ENCODE measurements at regions not wholly inside any gene's neighbourhood (a gene's known extent, or its start where the extent isn't known, plus 50 kb on each side); places are given as distances from the start of the nearest gene placed in this dataset.

GRCh38 chr16:14366974-14367707 lies 262.9 kb downstream of the PARN start:
- Mint-ChIP-seq H3K4me3 (ENCODE audit: unreplicated experiment) (no peak overlapping the region), H3K27me3 (ENCODE audit: unreplicated experiment) (peaks cover 3% of the 10 kb centered on the region), H3K27ac (ENCODE audit: unreplicated experiment) (no peak overlapping the region), H3K9me3 (ENCODE audit: unreplicated experiment) (no peaks in the 10 kb centered on the region), H3K36me3 (ENCODE audit: unreplicated experiment) (no peaks in the 10 kb centered on the region), H3K4me1 (ENCODE audit: low read depth, unreplicated experiment) (no peaks in the 10 kb centered on the region)
- no peak for TF ChIP-seq CTCF (IDR thresholded peaks at IDR 0.05; ENCODE audit: partially characterized antibody, unreplicated experiment)
- DNase-seq: no peak

- Mint-ChIP-seq H3K4me3 (ENCODE audit: unreplicated experiment) (no peak overlapping the region), H3K4me1 (ENCODE audit: low read depth, unreplicated experiment) (no peaks in the 10 kb centered on the region), H3K27ac (ENCODE audit: unreplicated experiment) (no peak overlapping the region), H3K27me3 (ENCODE audit: unreplicated experiment) (peaks cover 3% of the 10 kb centered on the region), H3K36me3 (ENCODE audit: unreplicated experiment) (no peaks in the 10 kb centered on the region), H3K9me3 (ENCODE audit: unreplicated experiment) (no peaks in the 10 kb centered on the region)
- no peak for DNase-seq
- TF ChIP-seq CTCF (IDR thresholded peaks at IDR 0.05; ENCODE audit: partially characterized antibody, unreplicated experiment): no peak
Measured at GRCh38 chr16:14366447-14366846, 263.6 kb downstream of the PARN start.

GRCh38 chr16:14365200-14365851 lies 264.7 kb downstream of the PARN start:
- Mint-ChIP-seq H3K27me3 (ENCODE audit: unreplicated experiment) (peaks cover 3% of the 10 kb centered on the region), H3K27ac (ENCODE audit: unreplicated experiment) (no peak overlapping the region), H3K36me3 (ENCODE audit: unreplicated experiment) (no peaks in the 10 kb centered on the region), H3K9me3 (ENCODE audit: unreplicated experiment) (no peaks in the 10 kb centered on the region), H3K4me1 (ENCODE audit: low read depth, unreplicated experiment) (no peaks in the 10 kb centered on the region), H3K4me3 (ENCODE audit: unreplicated experiment) (no peak overlapping the region)
- TF ChIP-seq CTCF (IDR thresholded peaks at IDR 0.05; ENCODE audit: partially characterized antibody, unreplicated experiment): no peak
- DNase-seq: no peak

- no peak overlapping the region for H3K27ac Mint-ChIP-seq (ENCODE audit: unreplicated experiment)
- TF ChIP-seq CTCF (IDR thresholded peaks at IDR 0.05; ENCODE audit: partially characterized antibody, unreplicated experiment): no peak
- no peaks in the 10 kb centered on the region for H3K4me1 Mint-ChIP-seq (ENCODE audit: low read depth, unreplicated experiment)
- peaks cover 3% of the 10 kb centered on the region for H3K27me3 Mint-ChIP-seq (ENCODE audit: unreplicated experiment)
- no peak for DNase-seq
- no peak overlapping the region for H3K4me3 Mint-ChIP-seq (ENCODE audit: unreplicated experiment)
- no peaks in the 10 kb centered on the region for H3K36me3 Mint-ChIP-seq (ENCODE audit: unreplicated experiment)
- H3K9me3 Mint-ChIP-seq (ENCODE audit: unreplicated experiment): no peaks in the 10 kb centered on the region
Measured at GRCh38 chr16:14364386-14365199, 265.5 kb downstream of the PARN start.

- no peak for DNase-seq
- H3K4me1 Mint-ChIP-seq (ENCODE audit: low read depth, unreplicated experiment): no peaks in the 10 kb centered on the region
- H3K9me3 Mint-ChIP-seq (ENCODE audit: unreplicated experiment): no peaks in the 10 kb centered on the region
- no peak overlapping the region for H3K4me3 Mint-ChIP-seq (ENCODE audit: unreplicated experiment)
- H3K27ac Mint-ChIP-seq (ENCODE audit: unreplicated experiment): no peak overlapping the region
- H3K27me3 Mint-ChIP-seq (ENCODE audit: unreplicated experiment): no peaks in the 10 kb centered on the region
- peaks cover 2% of the 10 kb centered on the region for H3K36me3 Mint-ChIP-seq (ENCODE audit: unreplicated experiment)
- no peak for TF ChIP-seq CTCF (IDR thresholded peaks at IDR 0.05; ENCODE audit: partially characterized antibody, unreplicated experiment)
Measured at GRCh38 chr16:14364112-14364385, 266.0 kb downstream of the PARN start.

All from glutamatergic neuron (in vitro differentiated cells).